Putamen (tissue), 1 donor: ENCODE measurements at regions not wholly inside any gene's neighbourhood (a gene's known extent, or its start where the extent isn't known, plus 50 kb on each side); places are given as distances from the start of the nearest gene placed in this dataset.
A peak's percentile ranks its signal among the peaks of the same experiment; 100 is the strongest.

Experiments used
- DNase-seq: peaks from one replicate; pipeline ENCODE4 v3.0.0-alpha.2; 2016; ENCODE audit warnings: low spot score

DNA sequence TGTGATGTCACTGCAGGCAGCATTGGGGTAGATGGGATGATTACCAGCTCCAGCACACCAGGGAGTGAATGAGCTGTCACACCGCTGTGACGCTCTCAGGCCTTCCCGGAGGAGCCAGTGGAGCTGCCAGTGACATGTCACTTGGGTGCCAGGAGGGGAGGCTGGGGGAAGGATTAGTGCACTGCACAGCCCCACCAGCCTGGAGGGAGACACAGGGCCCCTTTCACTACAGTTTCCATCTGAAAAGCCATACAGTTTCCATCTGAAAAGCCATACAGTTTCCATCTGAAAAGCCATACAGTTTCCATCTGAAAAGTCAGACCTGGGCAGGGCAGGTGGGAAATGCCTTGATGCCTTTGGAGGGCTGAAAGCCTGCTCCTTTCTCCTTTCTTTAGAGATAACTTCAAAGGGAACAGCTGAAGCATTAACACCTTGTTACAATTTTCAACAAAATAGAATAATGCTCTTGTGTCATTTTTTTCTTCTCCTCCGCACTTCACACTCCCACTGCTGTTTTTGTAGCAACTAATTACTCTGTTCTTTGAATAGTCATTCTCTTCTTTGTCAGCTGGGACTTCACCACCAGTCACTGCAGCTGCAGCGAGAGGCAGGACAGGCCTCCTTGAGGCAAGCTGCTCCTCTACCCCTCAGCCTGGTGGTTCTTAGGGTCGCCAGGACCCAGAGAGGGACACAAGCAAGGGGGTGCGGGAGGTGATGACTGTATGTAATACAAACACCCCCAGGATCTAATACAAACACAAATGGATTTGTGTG, 256.9 kb upstream of the RGS6 start:
- peak; percentile 65 for DNase-seq

DNA sequence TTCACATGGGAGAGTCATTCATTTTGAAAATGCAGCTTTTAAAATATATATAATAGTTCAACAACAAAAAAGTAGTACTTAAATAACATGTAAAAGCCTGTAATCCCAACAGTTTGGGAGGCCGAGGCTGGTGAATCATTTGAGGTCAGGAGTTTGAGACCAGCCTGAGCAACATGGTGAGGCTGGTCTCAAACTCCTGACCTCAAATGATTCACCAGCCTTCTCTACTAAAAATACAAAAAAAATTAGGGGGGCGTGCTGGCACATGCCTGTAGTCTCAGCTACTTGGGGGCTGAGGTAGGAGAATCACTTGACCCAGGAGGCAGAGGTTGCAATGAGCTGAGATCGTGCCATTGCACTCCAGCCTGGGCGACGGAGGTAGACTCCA, 256.3 kb upstream of the RGS6 start:
- no peak for DNase-seq

DNA sequence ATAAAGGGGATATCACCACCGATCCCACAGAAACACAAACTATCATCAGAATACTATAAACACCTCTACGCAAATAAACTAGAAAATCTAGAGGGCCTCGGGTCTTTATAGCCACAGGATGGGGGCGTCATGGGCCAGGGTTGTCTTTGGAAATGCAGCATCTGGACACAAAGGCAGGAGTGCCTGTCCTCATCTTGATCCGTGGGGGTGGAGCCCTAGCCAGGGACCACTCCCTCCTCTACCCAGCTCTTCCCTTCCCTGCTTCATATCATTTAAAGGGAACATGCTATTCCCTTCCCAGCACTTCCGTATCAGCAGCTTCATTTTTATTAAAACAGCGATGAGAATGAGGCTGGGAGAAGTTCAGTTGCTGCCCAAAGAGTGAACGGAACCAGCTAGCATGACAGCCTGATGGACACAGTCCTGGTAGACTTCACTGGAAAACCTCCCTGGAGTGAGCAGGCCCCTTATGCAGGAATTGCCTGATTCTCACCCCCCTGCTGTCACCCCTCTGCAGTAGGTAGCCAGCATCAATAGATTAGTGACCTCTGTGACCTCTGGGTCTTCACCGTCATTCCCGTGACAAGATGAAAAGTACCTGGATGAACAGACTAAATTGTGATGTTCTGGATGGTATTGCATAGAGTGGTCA, 251.4 kb upstream of the RGS6 start:
- no peak for DNase-seq

DNA sequence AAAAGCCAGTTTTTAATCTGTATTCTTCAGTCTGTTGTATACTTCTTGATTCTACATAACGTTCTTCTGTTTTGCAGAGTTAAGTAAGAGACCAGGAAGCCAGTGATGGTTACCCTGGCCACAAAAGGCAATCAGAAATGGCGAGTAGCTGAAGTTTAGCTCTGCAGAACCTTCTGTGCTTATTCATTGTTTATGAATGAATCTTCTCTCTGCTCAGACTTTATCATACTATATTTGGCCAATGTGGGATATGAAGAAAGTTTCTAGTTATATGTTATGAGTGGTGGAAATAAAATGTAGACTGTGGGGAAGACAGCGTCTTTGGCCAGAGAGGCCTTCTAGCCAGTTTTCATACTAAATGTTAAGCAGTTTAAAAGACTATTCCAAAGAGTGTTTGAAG, 249.9 kb upstream of the RGS6 start:
- DNase-seq: no peak

DNA sequence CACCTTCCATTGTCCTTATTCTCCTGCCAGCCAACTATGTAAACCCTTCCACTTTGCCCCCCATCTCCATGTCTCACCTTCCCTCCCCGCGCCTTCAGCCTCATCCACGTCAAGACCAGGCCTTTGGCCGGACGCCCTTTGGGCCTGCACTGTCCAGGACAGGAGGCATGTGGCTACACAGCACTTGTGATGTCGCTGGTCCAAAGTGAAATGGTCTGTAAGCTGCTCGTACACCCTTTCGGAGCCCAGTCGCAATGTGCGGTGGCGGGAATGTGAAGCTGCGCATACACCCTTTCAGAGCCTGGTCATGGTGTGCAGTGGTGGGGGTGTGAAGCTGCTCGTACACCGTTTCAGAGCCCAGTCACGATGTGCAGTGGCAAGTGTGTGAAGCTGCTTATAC, 247.9 kb upstream of the RGS6 start:
- no peak for DNase-seq

DNA sequence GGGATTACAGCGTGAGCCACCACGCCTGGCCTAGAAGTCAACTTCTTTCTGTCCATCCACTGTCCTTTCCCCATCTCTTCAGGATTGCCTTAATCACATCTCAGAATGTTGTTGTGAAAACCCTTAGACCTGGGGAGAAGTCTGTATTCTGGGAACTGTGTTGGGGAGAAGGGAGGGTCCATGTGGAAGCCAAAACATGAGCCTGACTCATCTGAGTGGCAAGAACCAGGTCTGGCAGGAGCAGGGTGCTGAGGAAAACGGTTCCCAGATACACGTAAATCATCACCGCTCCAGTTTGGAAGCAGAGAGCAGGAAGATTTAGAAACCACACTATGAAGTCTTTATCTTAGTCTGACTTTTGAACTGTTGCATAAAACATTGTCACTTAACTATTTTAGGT, 245.6 kb upstream of the RGS6 start:
- DNase-seq: no peak

DNA sequence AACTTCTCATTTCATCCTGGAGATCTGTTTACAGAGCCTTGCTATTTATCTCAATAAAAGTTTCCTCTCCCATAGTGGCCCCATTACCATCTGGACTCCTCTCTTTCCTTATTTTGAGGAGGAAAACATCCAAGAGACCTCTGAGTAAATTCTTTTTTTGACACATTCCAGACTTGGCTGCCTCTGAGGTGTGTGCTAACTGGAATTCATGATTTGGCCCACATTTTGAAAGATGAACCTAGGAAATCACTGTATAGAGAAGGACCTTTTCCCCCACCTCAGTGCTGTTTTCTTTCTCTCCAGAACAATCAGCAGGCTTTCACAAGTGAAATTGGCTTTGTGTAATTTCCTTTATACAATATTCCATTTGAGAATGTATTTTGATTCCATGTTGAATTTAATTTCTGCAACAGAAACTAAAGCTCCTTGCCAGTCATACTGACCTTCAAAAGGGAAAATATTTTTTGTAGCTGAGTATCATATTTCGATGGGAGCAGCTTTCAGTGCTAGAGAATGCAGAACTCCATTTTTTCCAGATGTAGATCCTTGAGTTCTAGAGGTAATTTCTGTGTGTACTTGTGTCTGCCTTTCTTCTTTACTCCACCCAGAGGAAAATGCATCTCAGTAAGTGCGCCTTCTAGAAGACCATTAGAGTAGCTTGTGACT, 244.9 kb upstream of the RGS6 start:
- no peak for DNase-seq

DNA sequence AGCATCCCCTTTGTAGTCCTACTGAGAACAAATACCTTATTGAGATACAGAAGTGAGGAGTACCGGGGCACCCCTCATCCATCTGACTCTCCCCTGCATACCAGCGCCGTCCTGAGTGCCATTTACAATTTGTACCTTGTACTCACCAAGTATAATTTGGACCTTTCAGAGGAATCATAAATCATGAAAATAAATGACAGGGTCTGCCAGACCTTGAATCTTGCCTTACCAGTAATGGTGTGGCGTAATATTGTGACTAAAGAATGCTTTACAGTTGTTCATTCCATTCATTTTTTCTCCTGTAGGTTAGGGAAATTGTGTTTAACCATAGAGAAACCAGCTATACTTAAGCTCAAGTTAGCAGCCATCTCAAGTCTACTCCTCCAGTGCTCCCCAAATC, 243.7 kb upstream of the RGS6 start:
- DNase-seq: no peak

DNA sequence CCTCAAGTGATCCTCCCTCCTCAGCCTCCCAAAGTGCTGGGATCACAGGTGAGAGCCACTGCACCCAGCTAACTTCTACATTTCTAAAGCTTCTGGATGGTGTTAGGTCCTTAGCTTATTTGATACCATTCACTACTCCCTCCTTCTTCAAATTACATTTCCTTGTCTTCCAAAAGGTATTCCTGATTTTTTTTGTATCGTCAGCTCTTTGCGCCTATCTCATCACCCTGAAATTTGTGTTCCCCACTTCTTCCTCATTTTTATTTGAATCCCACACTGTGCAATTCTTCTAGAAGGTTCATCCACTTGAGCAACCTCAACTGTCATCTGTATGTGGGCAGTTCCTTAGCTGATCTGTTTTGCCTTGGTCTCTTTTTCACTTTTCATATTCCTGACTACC, 241.8 kb upstream of the RGS6 start:
- DNase-seq: no peak

DNA sequence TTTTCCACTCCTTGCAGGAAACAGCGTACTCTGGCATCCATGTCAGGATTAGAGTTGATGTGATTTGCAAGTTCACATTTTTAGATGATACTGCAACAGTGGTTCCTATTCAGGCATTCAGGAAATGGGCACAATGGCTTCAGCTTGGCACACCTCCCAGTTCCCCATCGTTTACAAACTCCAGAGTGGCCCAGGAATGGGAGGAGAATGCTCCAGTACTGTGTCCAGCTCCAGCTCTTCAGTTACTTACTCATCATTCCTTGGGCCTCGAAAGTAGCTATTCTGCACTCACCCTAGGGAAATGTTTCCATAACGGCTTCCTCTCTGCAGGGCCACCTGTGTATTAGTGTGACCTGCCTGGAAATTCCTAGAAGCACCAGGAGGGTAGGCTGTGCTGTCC, 239.7 kb upstream of the RGS6 start:
- DNase-seq: peak; percentile 46

DNA sequence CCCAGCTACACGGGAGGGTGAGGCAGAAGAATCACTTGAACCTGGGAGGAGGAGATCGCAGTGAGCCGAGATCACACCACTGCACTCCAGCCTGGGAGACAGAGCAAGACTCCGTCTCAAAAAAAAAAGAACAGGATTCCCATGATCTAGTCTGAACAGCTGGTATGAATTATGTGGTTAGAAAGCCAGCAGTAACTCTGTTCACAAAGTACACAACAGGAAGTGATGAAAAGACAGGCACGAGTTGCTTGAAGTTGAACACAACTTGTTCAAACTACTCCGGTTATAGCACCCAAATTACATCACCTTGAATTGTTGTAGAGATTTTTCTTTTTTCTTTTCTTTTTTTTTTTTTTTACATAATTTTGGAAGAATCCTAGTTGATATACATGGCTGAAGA, 238.8 kb upstream of the RGS6 start:
- DNase-seq: no peak

DNA sequence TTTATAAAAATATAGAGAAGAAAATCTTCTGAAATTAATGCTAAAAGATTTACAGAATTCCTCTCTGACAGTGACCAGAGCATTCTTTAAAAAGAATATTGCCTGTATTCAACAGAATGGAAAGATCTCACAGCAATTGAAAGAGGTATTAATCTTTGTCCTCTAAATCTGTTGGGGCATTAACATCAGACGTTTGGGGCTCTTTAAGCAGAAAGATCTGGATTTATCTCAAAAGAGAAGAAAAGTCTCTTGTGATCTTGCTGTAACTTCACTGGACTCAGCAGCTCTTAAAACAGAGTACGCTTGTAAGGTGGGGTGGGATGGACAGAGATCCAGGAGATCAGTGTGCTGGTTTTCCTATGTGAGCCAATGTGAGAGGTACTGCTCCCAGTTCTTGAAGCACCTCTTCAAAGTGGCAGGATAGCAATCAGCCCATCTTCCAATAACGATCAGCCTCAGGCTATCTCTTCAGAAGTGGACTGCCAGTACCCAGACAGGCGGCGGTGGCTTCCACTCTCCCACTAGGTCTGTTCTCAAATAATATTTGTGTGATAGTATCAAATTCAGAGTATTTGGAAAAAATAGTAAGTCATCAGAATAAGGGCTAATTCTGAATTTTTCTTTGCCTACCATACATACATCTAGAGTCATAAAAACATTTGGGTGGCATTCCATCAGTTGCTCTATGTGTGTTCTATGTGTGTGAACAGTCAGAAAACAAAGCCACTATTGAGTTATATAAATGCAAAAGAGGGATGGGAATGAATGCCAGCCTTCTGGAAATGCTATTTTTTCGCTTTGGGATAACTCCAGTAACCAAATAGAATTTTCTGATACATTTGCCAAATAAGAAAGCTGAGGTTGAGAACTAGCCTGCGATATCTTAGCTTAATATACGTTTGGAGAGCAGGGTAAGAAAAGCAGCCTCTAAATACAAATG, 237.4 kb upstream of the RGS6 start:
- DNase-seq: peak; percentile 23

DNA sequence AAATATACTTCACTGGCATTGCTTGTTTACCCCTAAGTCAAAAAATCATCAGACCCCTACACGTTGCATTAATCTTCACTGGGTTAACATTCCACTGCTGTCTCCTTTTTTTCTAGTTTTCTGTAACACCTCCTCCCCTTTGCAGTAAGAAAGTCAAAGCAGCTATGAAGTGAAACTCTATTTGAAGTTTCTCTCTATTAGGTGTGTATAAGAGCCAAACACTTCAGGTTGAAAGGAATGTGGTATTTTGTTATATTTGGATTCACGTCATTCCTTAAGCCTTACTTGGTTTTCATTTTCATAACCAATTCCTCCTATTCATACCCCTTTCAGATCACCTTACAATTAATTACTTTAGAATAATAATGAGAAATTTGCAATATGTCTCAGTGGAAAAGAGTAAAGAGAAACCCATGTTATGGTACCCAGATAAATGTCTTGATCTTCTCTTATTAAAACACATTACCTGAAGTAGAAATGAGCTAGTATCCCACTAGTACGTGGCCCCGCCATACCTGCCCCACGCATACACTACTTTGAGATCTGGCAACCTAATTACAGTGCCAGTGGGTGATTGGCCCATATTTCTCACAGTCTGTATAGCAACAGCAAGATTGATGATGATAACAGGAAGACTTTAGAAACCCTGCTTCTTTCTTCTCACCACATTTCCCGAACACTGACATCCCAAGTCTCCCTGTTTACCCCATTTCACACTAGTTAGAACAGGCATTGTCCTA, 236.4 kb upstream of the RGS6 start:
- peak; percentile 49 for DNase-seq

DNA sequence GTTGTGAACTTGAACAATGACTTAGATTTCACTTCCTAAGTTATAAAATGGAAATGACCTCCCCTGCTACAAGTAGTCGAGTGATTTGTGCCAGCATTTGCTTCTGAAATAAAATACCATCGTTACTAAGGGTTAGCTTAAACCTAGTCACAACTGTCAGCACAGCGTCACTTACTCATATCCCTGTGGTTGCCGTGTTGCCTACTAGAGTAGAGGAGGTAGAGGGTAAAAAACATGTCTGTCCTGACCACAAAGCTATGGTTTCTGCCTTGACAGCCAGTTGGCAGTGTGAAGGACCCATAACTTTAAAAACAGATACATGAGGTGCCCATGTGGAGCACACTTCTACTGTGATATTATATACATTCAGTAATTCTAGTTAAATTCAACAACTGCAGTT, 234.2 kb upstream of the RGS6 start:
- no peak for DNase-seq

DNA sequence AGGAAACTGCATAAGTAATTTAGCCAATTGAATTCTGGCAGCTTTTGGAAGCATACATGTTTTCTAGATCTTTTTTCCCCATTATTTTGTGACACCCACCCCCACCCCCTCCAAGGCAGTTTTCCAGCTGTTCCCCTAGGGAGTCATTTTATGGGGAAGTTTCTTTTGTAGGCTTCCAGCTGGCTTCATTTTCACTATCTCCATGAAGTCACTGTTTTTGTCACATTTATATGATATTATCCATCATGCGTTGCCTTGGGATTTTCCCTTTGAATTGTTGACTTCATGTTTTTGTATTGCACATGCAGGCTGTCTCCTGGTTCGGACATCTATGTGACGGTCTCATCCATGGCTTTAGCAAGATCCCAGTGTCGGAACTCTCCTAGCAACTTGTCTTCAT, 233.6 kb upstream of the RGS6 start:
- no peak for DNase-seq

DNA sequence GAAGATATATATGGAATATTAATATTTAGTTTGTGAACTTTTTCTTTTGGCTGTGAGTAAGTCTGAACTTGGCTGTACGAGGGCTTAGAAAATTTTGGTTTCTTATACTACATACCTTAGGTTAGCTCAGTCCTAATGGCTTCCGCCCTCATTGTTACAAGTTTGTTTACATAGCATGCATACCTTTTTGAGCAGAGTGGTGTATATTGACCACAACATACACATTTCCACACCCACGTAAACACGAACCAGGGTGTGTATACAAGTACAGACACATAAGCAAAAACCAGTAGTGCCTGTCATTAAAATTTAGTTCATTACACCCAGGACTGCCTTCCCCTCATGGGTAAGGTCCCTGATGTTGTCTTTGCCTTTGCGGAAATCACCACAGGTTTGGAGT, 230.2 kb upstream of the RGS6 start:
- no peak for DNase-seq

DNA sequence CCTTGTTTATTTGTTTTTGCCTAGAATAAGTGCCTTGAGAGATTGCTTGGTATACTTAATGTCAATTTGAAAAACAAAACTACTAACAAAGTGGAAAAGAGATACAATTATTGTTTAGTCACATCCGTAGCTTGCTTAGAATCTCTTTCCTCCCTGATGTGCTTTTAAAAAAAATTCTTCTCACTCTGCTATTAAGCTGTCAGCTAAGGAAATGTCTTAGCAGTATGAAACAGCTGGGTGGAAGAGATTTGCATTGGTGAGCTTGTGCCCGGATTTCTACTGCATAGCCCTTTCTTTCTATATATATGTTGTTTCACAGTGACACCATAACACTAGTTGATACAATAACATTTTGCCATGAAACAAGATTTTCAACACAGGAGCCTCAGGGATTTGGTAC, 229.4 kb upstream of the RGS6 start:
- no peak for DNase-seq

DNA sequence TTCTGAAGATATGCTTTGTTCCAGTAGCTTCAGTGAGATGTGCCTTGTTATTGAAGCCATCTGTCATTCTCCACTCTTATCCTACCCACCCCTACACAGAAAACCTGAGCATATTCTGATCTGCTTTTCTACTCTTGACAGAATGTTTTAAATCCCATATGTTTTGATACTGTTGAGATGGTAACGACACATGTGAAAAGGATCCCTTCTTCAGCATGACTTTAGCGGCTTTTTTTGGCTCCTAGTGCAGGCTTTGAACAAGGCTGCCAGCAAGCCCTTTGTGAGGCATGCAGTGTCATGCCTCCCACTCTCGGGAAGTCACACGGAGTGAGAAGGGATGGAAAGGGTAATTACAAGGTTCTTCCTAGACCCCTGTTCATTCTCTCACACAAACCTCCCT, 228.8 kb upstream of the RGS6 start:
- DNase-seq: peak; percentile 74

DNA sequence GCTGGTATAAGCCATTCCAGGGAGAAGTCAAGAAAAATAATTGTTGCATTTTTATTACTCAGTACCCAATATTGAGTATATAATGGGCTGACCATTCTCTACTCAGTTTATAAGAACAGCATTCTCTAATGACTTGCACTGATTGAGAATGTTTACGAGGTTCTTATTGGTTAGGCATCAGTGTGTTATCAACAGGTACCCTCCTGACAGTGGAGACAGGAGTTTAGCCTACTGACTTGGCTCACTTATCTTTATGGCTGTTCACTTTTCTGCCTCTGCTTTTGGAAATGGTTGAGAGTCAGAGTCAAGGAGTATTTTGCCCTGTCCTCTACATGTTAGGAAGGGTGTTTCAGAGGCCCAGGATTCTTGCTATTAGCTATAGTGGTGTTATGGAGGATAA, 228.0 kb upstream of the RGS6 start:
- no peak for DNase-seq

DNA sequence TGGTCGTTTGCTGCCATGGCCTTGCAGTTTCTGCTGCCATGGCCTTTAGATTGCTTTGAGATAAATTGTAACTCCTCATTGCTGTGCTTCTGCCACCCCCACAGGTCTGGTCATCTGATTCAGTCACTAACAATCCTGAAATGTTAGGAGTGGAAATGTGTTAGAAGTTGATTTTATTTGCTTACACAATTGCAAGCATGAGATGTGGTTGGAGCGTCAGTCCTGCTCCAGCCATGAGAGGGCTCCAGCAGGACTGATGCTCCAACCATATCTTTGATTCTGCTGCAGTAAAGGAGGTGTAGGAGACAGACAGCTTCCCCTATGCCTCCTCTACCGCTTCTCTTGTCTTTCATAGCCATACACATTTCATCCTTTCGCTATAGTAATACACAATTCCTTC, 226.8 kb upstream of the RGS6 start:
- no peak for DNase-seq

DNA sequence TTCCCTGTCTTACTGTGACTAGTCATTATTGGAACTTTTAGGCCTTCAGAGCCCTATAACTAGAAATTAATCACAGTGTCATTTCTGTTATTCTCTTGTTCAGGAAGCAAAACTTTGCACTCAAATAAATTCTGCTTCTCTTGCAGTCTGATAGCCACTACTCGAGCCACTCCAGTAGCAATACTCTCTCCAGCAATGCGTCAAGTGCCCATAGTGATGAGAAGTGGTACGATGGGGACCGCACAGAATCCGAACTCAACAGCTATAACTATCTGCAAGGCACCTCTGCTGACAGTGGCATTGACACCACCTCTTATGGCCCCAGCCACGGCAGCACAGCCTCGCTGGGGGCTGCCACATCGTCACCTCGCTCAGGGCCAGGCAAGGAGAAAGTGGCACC, 223.2 kb upstream of the RGS6 start:
- no peak for DNase-seq

DNA sequence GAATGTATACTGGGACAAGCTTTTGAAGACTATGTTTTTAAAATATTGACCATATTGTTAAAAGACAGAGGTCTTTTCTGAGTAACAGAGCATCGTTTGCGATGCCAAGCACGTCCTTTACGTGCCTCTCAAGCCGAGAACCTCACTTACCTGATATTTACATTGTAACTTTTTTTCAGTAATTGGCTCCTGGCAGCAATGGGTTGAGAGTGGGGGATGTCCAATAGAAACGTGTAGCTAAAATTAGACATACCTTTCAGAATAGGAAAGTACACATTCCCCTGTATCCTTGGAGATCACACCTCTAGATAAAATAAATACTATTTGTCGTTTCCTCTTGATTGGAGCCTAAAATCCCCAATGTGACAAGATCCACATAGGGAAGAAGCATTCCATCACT, 222.2 kb upstream of the RGS6 start:
- no peak for DNase-seq
